DND-41 (cell line): ENCODE measurements at regions not wholly inside any gene's neighbourhood (a gene's known extent, or its start where the extent isn't known, plus 50 kb on each side); places are given as distances from the start of the nearest gene placed in this dataset.

ENCODE experiments used
- ATAC-seq: fragments of 200-7000 bp; cut with Tn5 transposase; 3 replicates; pipeline ENCODE4 v1.9.1; 2021; ENCODE audit warnings: low read depth; ENCODE audit not compliant: insufficient read depth
- DNase-seq: peaks from one replicate; pipeline ENCODE4 v3.0.0-alpha.2; 2020
- H2AFZ ChIP-seq: 2 replicates; pipeline ENCODE4 v1.6.0; 2012; ENCODE audit warnings: low read depth, low read length
- H3K27ac ChIP-seq: 2 replicates; pipeline ENCODE4 v1.5.1; 2012; ENCODE audit warnings: low read length, inconsistent platforms
- H3K27me3 ChIP-seq: fragments of 200-600 bp; sonication (generic); 2 replicates; pipeline ENCODE4 v1.6.0; 2012; ENCODE audit warnings: low read length, mild to moderate bottlenecking, inconsistent platforms; ENCODE audit not compliant: insufficient read depth, poor library complexity
- H3K36me3 ChIP-seq: 2 replicates; pipeline ENCODE4 v1.5.1; 2012; ENCODE audit warnings: low read length, inconsistent platforms; ENCODE audit not compliant: insufficient read depth
- H3K4me1 ChIP-seq: 2 replicates; pipeline ENCODE4 v1.5.1; 2012; ENCODE audit warnings: mild to moderate bottlenecking, low read length; ENCODE audit not compliant: insufficient read depth
- H3K4me2 ChIP-seq: 2 replicates; pipeline ENCODE4 v1.6.0; 2012; ENCODE audit warnings: mild to moderate bottlenecking, moderate library complexity, low read length, inconsistent platforms; ENCODE audit not compliant: insufficient read depth
- H3K4me3 ChIP-seq, 2 experiments: fragments of 200-600 bp in 1 of 2; shearing (Covaris generic) in 1 of 2; 2 replicates each; pipeline ENCODE4 v1.5.1; 2012 to 2016; ENCODE audit warnings: inconsistent platforms in 2 of 2, low read length in 2 of 2, mild to moderate bottlenecking in 2 of 2, low read depth in 1 of 2, moderate library complexity in 1 of 2
- H3K79me2 ChIP-seq: 2 replicates; pipeline ENCODE4 v1.6.0; 2012; ENCODE audit warnings: low read length, inconsistent platforms; ENCODE audit not compliant: insufficient read depth
- H3K9ac ChIP-seq: 2 replicates; pipeline ENCODE4 v1.6.0; 2012; ENCODE audit warnings: low read depth, mild to moderate bottlenecking, inconsistent platforms, low read length, moderate library complexity
- H3K9me3 ChIP-seq: 2 replicates; pipeline ENCODE4 v1.5.1; 2012; ENCODE audit warnings: low read length, moderate library complexity, mild to moderate bottlenecking, inconsistent platforms; ENCODE audit not compliant: insufficient read depth, severe bottlenecking
- H4K20me1 ChIP-seq: 2 replicates; pipeline ENCODE4 v1.6.0; 2012; ENCODE audit warnings: low read length; ENCODE audit not compliant: insufficient read depth
- EZH2 ChIP-seq: IDR thresholded peaks from 3 replicates; pipeline ENCODE4 v1.6.1; 2012; ENCODE audit warnings: borderline replicate concordance, low read depth, mild to moderate bottlenecking, moderate library complexity, low read length, inconsistent platforms; ENCODE audit not compliant: severe bottlenecking
- TF ChIP-seq, protein P1 (sequence below): IDR thresholded peaks from 2 replicates; pipeline ENCODE4 v1.5.1; 2012; ENCODE audit warnings: borderline replicate concordance, low read length, moderate library complexity, mild to moderate bottlenecking; ENCODE audit not compliant: poor library complexity, severe bottlenecking; ENCODE audit errors: extremely low read depth

- H3K4me3 ChIP-seq: no peak overlapping the region
- no peak overlapping the region for H3K4me2 ChIP-seq
- no peaks in the 10 kb centered on the region for H3K9me3 ChIP-seq
- ATAC-seq: no peak
- no peaks in the 10 kb centered on the region for H4K20me1 ChIP-seq
- no peak overlapping the region for H2AFZ ChIP-seq
- H3K79me2 ChIP-seq: no peaks in the 10 kb centered on the region
- H3K4me1 ChIP-seq: peaks cover 6% of the 10 kb centered on the region
- no peaks in the 10 kb centered on the region for H3K27me3 ChIP-seq
- TF ChIP-seq, protein P1, sequence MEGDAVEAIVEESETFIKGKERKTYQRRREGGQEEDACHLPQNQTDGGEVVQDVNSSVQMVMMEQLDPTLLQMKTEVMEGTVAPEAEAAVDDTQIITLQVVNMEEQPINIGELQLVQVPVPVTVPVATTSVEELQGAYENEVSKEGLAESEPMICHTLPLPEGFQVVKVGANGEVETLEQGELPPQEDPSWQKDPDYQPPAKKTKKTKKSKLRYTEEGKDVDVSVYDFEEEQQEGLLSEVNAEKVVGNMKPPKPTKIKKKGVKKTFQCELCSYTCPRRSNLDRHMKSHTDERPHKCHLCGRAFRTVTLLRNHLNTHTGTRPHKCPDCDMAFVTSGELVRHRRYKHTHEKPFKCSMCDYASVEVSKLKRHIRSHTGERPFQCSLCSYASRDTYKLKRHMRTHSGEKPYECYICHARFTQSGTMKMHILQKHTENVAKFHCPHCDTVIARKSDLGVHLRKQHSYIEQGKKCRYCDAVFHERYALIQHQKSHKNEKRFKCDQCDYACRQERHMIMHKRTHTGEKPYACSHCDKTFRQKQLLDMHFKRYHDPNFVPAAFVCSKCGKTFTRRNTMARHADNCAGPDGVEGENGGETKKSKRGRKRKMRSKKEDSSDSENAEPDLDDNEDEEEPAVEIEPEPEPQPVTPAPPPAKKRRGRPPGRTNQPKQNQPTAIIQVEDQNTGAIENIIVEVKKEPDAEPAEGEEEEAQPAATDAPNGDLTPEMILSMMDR: no peak
- TF ChIP-seq EZH2: no peak
- no peaks in the 10 kb centered on the region for H3K36me3 ChIP-seq
- no peak overlapping the region for H3K27ac ChIP-seq
- no peak overlapping the region for H3K9ac ChIP-seq
- DNase-seq: no peak
These were observed 1510.3 kb downstream of the PCDH9 start for GRCh38 chr13:65719831-65720230.

GRCh38 chr13:65710514-65710913 lies 1519.6 kb downstream of the PCDH9 start:
- Histone ChIP-seq H3K4me2 (no peak overlapping the region), H3K36me3 (no peaks in the 10 kb centered on the region), H3K9me3 (no peaks in the 10 kb centered on the region), H3K79me2 (no peaks in the 10 kb centered on the region), H3K27ac (no peak overlapping the region), H3K4me1 (no peaks in the 10 kb centered on the region), H3K27me3 (no peaks in the 10 kb centered on the region), H3K9ac (no peak overlapping the region), H2AFZ (no peak overlapping the region), H3K4me3 (no peak overlapping the region), H4K20me1 (no peaks in the 10 kb centered on the region)
- DNase-seq (no peak), ATAC-seq (no peak)
- no peak for TF ChIP-seq EZH2
- TF ChIP-seq, protein P1: no peak

GRCh38 chr13:65697843-65698242 lies 1532.3 kb downstream of the PCDH9 start:
- TF ChIP-seq EZH2: no peak
- TF ChIP-seq, protein P1: no peak
- no peak overlapping the region for H3K4me3 ChIP-seq
- no peak for DNase-seq
- no peaks in the 10 kb centered on the region for H3K27me3 ChIP-seq
- H4K20me1 ChIP-seq: no peaks in the 10 kb centered on the region
- H3K36me3 ChIP-seq: no peaks in the 10 kb centered on the region
- H3K4me1 ChIP-seq: no peaks in the 10 kb centered on the region
- no peaks in the 10 kb centered on the region for H3K79me2 ChIP-seq
- no peak overlapping the region for H3K4me2 ChIP-seq
- H2AFZ ChIP-seq: no peak overlapping the region
- H3K9me3 ChIP-seq: no peaks in the 10 kb centered on the region
- ATAC-seq: no peak
- H3K27ac ChIP-seq: no peak overlapping the region
- H3K9ac ChIP-seq: no peak overlapping the region

GRCh38 chr13:65679240-65679639 lies 1550.9 kb downstream of the PCDH9 start:
- no peak for ATAC-seq
- Histone ChIP-seq H3K9me3 (no peaks in the 10 kb centered on the region), H3K4me3 (no peak overlapping the region), H3K4me1 (no peaks in the 10 kb centered on the region), H3K4me2 (no peak overlapping the region), H2AFZ (no peak overlapping the region), H3K27me3 (no peaks in the 10 kb centered on the region), H4K20me1 (no peaks in the 10 kb centered on the region), H3K27ac (no peak overlapping the region), H3K36me3 (no peaks in the 10 kb centered on the region), H3K9ac (no peak overlapping the region), H3K79me2 (no peaks in the 10 kb centered on the region)
- DNase-seq: no peak
- TF ChIP-seq, protein P1: no peak
- TF ChIP-seq EZH2: no peak
